K562 (cell line): ENCODE measurements at regions not wholly inside any gene's neighbourhood (a gene's known extent, or its start where the extent isn't known, plus 50 kb on each side); places are given as distances from the start of the nearest gene placed in this dataset.

Experiments
- CTCF ChIP-seq, 3 experiments: IDR thresholded peaks in 2 of 3; conservative IDR thresholded peaks in 1 of 3; 2 replicates each; pipeline ENCODE4 v1.5.1; 2011 to 2012; ENCODE audit warnings: low read length in 3 of 3, mild to moderate bottlenecking in 3 of 3, control low read depth in 2 of 3, improper control_type of control experiment in 1 of 3, inconsistent platforms in 1 of 3, low read depth in 1 of 3, mixed read lengths in 1 of 3, moderate library complexity in 1 of 3; ENCODE audit not compliant: insufficient read depth in 2 of 3
- EP300 ChIP-seq: IDR thresholded peaks from 2 replicates; pipeline ENCODE4 v1.6.1; 2012; ENCODE audit warnings: low read length, improper control_type of control experiment
- KDM4B ChIP-seq, 2 experiments: fragments of 450-650 bp in 1 of 2; sonication (generic) in 1 of 2; IDR thresholded peaks; 2 replicates each; pipeline ENCODE4 v1.6.1; 2016 to 2017; ENCODE audit warnings: borderline replicate concordance in 2 of 2, antibody characterized with exemption in 1 of 2, low read depth in 1 of 2, mild to moderate bottlenecking in 1 of 2
- KLF6 ChIP-seq: fragments of 250-450 bp; sonication (Bioruptor Pico); IDR thresholded peaks from 2 replicates; pipeline ENCODE4 v1.4.0; 2020; ENCODE audit warnings: mild to moderate bottlenecking, moderate library complexity, borderline replicate concordance
- POLR2AphosphoS5 ChIP-seq: IDR thresholded peaks from 2 replicates; pipeline ENCODE4 v1.6.1; 2011; ENCODE audit warnings: mild to moderate bottlenecking, low read depth, low read length, moderate library complexity; ENCODE audit not compliant: control insufficient read depth, insufficient read depth
- PRMT5 ChIP-seq: sonication (generic); formaldehyde crosslinking; IDR thresholded peaks from 2 replicates; pipeline ENCODE4 v1.5.0; 2020; ENCODE audit warnings: missing genetic modification reagents
- ZNF224 ChIP-seq: sonication (generic); formaldehyde crosslinking; IDR thresholded peaks from 2 replicates; pipeline ENCODE4 v1.8.0; 2022; ENCODE audit warnings: mild to moderate bottlenecking, missing genetic modification reagents

- no peak for TF ChIP-seq CTCF (IDR thresholded peaks at IDR 0.05 in 2 of 3, conservative IDR thresholded peaks at IDR 0.05 in 1 of 3; ENCODE audit: insufficient read depth in 2 of 3, low read depth in 1 of 3, low read length in 3 of 3)
- no peak for TF ChIP-seq ZNF224 (CRISPR knock-in tag)
- no peak for TF ChIP-seq KLF6
- TF ChIP-seq KDM4B (IDR thresholded peaks at IDR 0.05; ENCODE audit: borderline replicate concordance in 2 of 2, low read depth in 1 of 2) = no peak
- TF ChIP-seq PRMT5 (CRISPR knock-in tag) = no peak
- TF ChIP-seq POLR2AphosphoS5 = no peak
- TF ChIP-seq EP300 = no peak
These were observed 268.9 kb upstream of the PDE4D start for GRCh38 chr5:60162441-60162840.
